HAP-1 (cell line): ENCODE measurements at regions not wholly inside any gene's neighbourhood (a gene's known extent, or its start where the extent isn't known, plus 50 kb on each side); places are given as distances from the start of the nearest gene placed in this dataset.
A peak's percentile ranks its signal among the peaks of the same experiment; 100 is the strongest.

Experiments used
- DNase-seq, 2 experiments: peaks; one replicate each; pipeline ENCODE4 v3.0.0-alpha.2; 2016 to 2020; ENCODE audit warnings: low spot score in 2 of 2
- H3K27me3 ChIP-seq: fragments of 250-450 bp; sonication (Bioruptor Pico); 2 replicates; pipeline ENCODE4 v1.5.1; 2020; ENCODE audit warnings: low read depth, mild to moderate bottlenecking, moderate library complexity
- H3K36me3 ChIP-seq: fragments of 250-450 bp; sonication (Bioruptor Pico); replicated peaks from 2 replicates; pipeline ENCODE4 v1.5.1; 2020; ENCODE audit warnings: mild to moderate bottlenecking
- H3K4me1 ChIP-seq: fragments of 250-450 bp; sonication (Bioruptor Pico); 2 replicates; pipeline ENCODE4 v1.5.1; 2020; ENCODE audit warnings: mild to moderate bottlenecking
- H3K4me3 ChIP-seq: fragments of 250-450 bp; sonication (Bioruptor Pico); 2 replicates; pipeline ENCODE4 v1.5.1; 2020; ENCODE audit warnings: mild to moderate bottlenecking, moderate library complexity
- H3K9me3 ChIP-seq: fragments of 250-450 bp; sonication (Bioruptor Pico); 2 replicates; pipeline ENCODE4 v1.5.1; 2020; ENCODE audit warnings: mild to moderate bottlenecking, moderate library complexity
- in situ Hi-C: fragments of 300-500 bp; cut with MboI; formaldehyde crosslinking; loops from 3 replicates; pipeline ENCODE4 v1.14.3; 2020; ENCODE audit warnings: low sequenced_read_pairs, inconsistent platforms, mixed read lengths

GRCh38 chr1:118692143-118692542, 296.0 kb downstream of the TBX15 start:
- H3K9me3 ChIP-seq: no peaks in the 10 kb centered on the region
- in situ Hi-C loops: no loop called here
- no peaks in the 10 kb centered on the region for H3K36me3 ChIP-seq
- no peaks in the 10 kb centered on the region for H3K27me3 ChIP-seq
- no peak for DNase-seq
- H3K4me3 ChIP-seq: no peak overlapping the region
- H3K4me1 ChIP-seq: no peaks in the 10 kb centered on the region

GRCh38 chr1:118688891-118689290, 299.3 kb downstream of the TBX15 start:
- Histone ChIP-seq H3K36me3 (no peaks in the 10 kb centered on the region), H3K4me1 (no peaks in the 10 kb centered on the region), H3K4me3 (no peak overlapping the region), H3K27me3 (no peaks in the 10 kb centered on the region), H3K9me3 (no peaks in the 10 kb centered on the region)
- no peak for DNase-seq
- in situ Hi-C loops: no loop called here

- Histone ChIP-seq H3K4me1 (no peaks in the 10 kb centered on the region), H3K9me3 (no peaks in the 10 kb centered on the region), H3K27me3 (no peaks in the 10 kb centered on the region), H3K4me3 (no peak overlapping the region), H3K36me3 (no peaks in the 10 kb centered on the region)
- DNase-seq: no peak
- in situ Hi-C loops: no loop called here
Observed at GRCh38 chr1:118661769-118662320, 326.3 kb downstream of the TBX15 start.

- H3K36me3 ChIP-seq: no peaks in the 10 kb centered on the region
- H3K4me3 ChIP-seq: no peak overlapping the region
- no peaks in the 10 kb centered on the region for H3K9me3 ChIP-seq
- DNase-seq: no peak
- H3K27me3 ChIP-seq: no peaks in the 10 kb centered on the region
- in situ Hi-C loops: no loop called here
- H3K4me1 ChIP-seq: no peaks in the 10 kb centered on the region
Observed at GRCh38 chr1:118660769-118661168, 327.4 kb downstream of the TBX15 start.

GRCh38 chr1:118659646-118660045, 328.5 kb downstream of the TBX15 start:
- Histone ChIP-seq H3K36me3 (no peaks in the 10 kb centered on the region), H3K4me1 (no peaks in the 10 kb centered on the region), H3K9me3 (no peaks in the 10 kb centered on the region)

GRCh38 chr1:118650107-118650807, 337.9 kb downstream of the TBX15 start:
- H3K4me1 ChIP-seq: no peaks in the 10 kb centered on the region
- H3K4me3 ChIP-seq: no peak overlapping the region
- in situ Hi-C loops: no loop called here
- DNase-seq: no peak
- H3K27me3 ChIP-seq: no peaks in the 10 kb centered on the region
- no peaks in the 10 kb centered on the region for H3K9me3 ChIP-seq
- no peaks in the 10 kb centered on the region for H3K36me3 ChIP-seq

More at GRCh38 chr1:118659646-118660045, 328.5 kb downstream of the TBX15 start:
- H3K4me3 ChIP-seq: no peak overlapping the region
- no peaks in the 10 kb centered on the region for H3K27me3 ChIP-seq
- DNase-seq: no peak
- in situ Hi-C loops: no loop called here

GRCh38 chr1:118649369-118650106, 338.6 kb downstream of the TBX15 start:
- no peaks in the 10 kb centered on the region for H3K36me3 ChIP-seq
- peak in 1 of 2 experiments; percentile 3 for DNase-seq
- H3K9me3 ChIP-seq: no peaks in the 10 kb centered on the region
- H3K4me3 ChIP-seq: no peak overlapping the region
- H3K27me3 ChIP-seq: no peaks in the 10 kb centered on the region
- in situ Hi-C loops: no loop called here
- H3K4me1 ChIP-seq: no peaks in the 10 kb centered on the region

GRCh38 chr1:118636004-118636403, 352.1 kb downstream of the TBX15 start:
- in situ Hi-C loops: no loop called here
- Histone ChIP-seq H3K4me1 (no peaks in the 10 kb centered on the region), H3K36me3 (no peaks in the 10 kb centered on the region), H3K4me3 (no peak overlapping the region), H3K27me3 (no peaks in the 10 kb centered on the region), H3K9me3 (no peaks in the 10 kb centered on the region)
- DNase-seq: no peak

- no peak overlapping the region for H3K4me3 ChIP-seq
- no peaks in the 10 kb centered on the region for H3K27me3 ChIP-seq
- H3K9me3 ChIP-seq: no peaks in the 10 kb centered on the region
- DNase-seq: no peak
- no peaks in the 10 kb centered on the region for H3K36me3 ChIP-seq
- in situ Hi-C loops: no loop called here
- H3K4me1 ChIP-seq: no peaks in the 10 kb centered on the region
Observed at GRCh38 chr1:118627435-118627834, 360.7 kb downstream of the TBX15 start.

GRCh38 chr1:118621839-118622238, 366.3 kb downstream of the TBX15 start:
- no peaks in the 10 kb centered on the region for H3K9me3 ChIP-seq
- in situ Hi-C loops: no loop called here
- H3K4me1 ChIP-seq: no peaks in the 10 kb centered on the region
- no peak overlapping the region for H3K4me3 ChIP-seq
- no peak for DNase-seq
- H3K36me3 ChIP-seq: no peaks in the 10 kb centered on the region
- no peaks in the 10 kb centered on the region for H3K27me3 ChIP-seq

GRCh38 chr1:118618618-118619340, 369.4 kb downstream of the TBX15 start:
- Histone ChIP-seq H3K9me3 (no peaks in the 10 kb centered on the region), H3K4me3 (no peak overlapping the region), H3K36me3 (no peaks in the 10 kb centered on the region), H3K4me1 (no peaks in the 10 kb centered on the region), H3K27me3 (no peaks in the 10 kb centered on the region)
- DNase-seq: no peak
- in situ Hi-C loops: no loop called here

- Histone ChIP-seq H3K9me3 (no peaks in the 10 kb centered on the region), H3K4me3 (no peak overlapping the region), H3K27me3 (no peaks in the 10 kb centered on the region), H3K4me1 (no peaks in the 10 kb centered on the region), H3K36me3 (no peaks in the 10 kb centered on the region)
- no peak for DNase-seq
- in situ Hi-C loops: no loop called here
Observed at GRCh38 chr1:118617916-118618315, 370.2 kb downstream of the TBX15 start.

- Histone ChIP-seq H3K27me3 (no peaks in the 10 kb centered on the region), H3K4me1 (no peaks in the 10 kb centered on the region), H3K9me3 (no peaks in the 10 kb centered on the region), H3K4me3 (no peak overlapping the region), H3K36me3 (no peaks in the 10 kb centered on the region)
- DNase-seq: no peak
- in situ Hi-C loops: no loop called here
Observed at GRCh38 chr1:118615066-118615465, 373.1 kb downstream of the TBX15 start.
